Liver (tissue), 8 donors: ENCODE measurements at regions not wholly inside any gene's neighbourhood (a gene's known extent, or its start where the extent isn't known, plus 50 kb on each side); places are given as distances from the start of the nearest gene placed in this dataset.

Experiments used
- DNase-seq: peaks from one replicate; pipeline ENCODE4 v3.0.0-alpha.2; 2017; ENCODE audit warnings: low spot score
- H3K27ac ChIP-seq, 2 donors: one replicate each; pipeline ENCODE4 v1.7.0; 2013; ENCODE audit warnings: inconsistent platforms in 2 of 2, low read length in 2 of 2, control low read depth in 1 of 2, low read depth in 1 of 2, mild to moderate bottlenecking in 1 of 2
- H3K27me3 ChIP-seq, 4 donors: one replicate each; pipeline versions ENCODE4 v1.6.1 to v1.7.0; 2013; ENCODE audit warnings: low read length in 3 of 4, inconsistent platforms in 1 of 4, mild to moderate bottlenecking in 1 of 4, moderate library complexity in 1 of 4; ENCODE audit not compliant: control insufficient read depth in 4 of 4, insufficient read depth in 4 of 4
- H3K36me3 ChIP-seq, 4 donors: one replicate each; pipeline versions ENCODE4 v1.6.1 to v1.7.0; 2013; ENCODE audit warnings: low read length in 3 of 4, mild to moderate bottlenecking in 3 of 4, low read depth in 1 of 4, moderate library complexity in 1 of 4; ENCODE audit not compliant: control insufficient read depth in 4 of 4, insufficient read depth in 3 of 4
- H3K4me1 ChIP-seq, 4 donors: one replicate each; pipeline versions ENCODE4 v1.6.1 to v1.7.0; 2013; ENCODE audit warnings: low read length in 3 of 4, mild to moderate bottlenecking in 3 of 4, moderate library complexity in 1 of 4; ENCODE audit not compliant: control insufficient read depth in 4 of 4, insufficient read depth in 4 of 4
- H3K4me3 ChIP-seq, 3 donors: one replicate each; pipeline versions ENCODE4 v1.6.1 to v1.7.0; 2013; ENCODE audit warnings: low read length in 3 of 3, control low read depth in 1 of 3, low read depth in 1 of 3, mild to moderate bottlenecking in 1 of 3
- H3K9ac ChIP-seq, 2 donors: one replicate each; pipeline ENCODE4 v1.7.0; 2013; ENCODE audit warnings: low read length in 2 of 2, mild to moderate bottlenecking in 2 of 2, moderate library complexity in 2 of 2, control low read depth in 1 of 2, low read depth in 1 of 2
- H3K9me3 ChIP-seq, 4 donors: one replicate each; pipeline versions ENCODE4 v1.6.1 to v1.7.0; 2013; ENCODE audit warnings: low read length in 3 of 4; ENCODE audit not compliant: control insufficient read depth in 4 of 4
- EGR1 ChIP-seq, 2 donors: IDR thresholded peaks; 2 replicates each; pipeline ENCODE4 v1.6.1; 2016 to 2018; ENCODE audit warnings: antibody characterized with exemption in 2 of 2, low read depth in 2 of 2
- GABPA ChIP-seq, 2 donors: IDR thresholded peaks in 1 of 2; conservative IDR thresholded peaks in 1 of 2; 2 replicates each; pipeline ENCODE4 v1.6.1; 2016; ENCODE audit warnings: antibody characterized with exemption in 2 of 2, mild to moderate bottlenecking in 1 of 2, moderate library complexity in 1 of 2
- HNF4A ChIP-seq, 2 donors: conservative IDR thresholded peaks; 2 replicates each; pipeline ENCODE4 v1.6.1; 2016; ENCODE audit warnings: antibody characterized with exemption in 2 of 2, mild to moderate bottlenecking in 2 of 2
- HNF4G ChIP-seq: IDR thresholded peaks from 2 replicates; pipeline ENCODE4 v1.6.1; 2016; ENCODE audit warnings: antibody characterized with exemption
- JUND ChIP-seq, 2 donors: IDR thresholded peaks; 2 replicates each; pipeline ENCODE4 v1.6.1; 2016; ENCODE audit warnings: antibody characterized with exemption in 2 of 2
- NR2F2 ChIP-seq: IDR thresholded peaks from 2 replicates; pipeline ENCODE4 v1.6.1; 2016; ENCODE audit warnings: antibody characterized with exemption
- RAD21 ChIP-seq, 2 donors: IDR thresholded peaks; 2 replicates each; pipeline ENCODE4 v1.6.1; 2016; ENCODE audit warnings: antibody characterized with exemption in 2 of 2, mild to moderate bottlenecking in 2 of 2
- RXRA ChIP-seq, 2 donors: IDR thresholded peaks; 2 replicates each; pipeline ENCODE4 v1.6.1; 2017 to 2018; ENCODE audit warnings: antibody characterized with exemption in 2 of 2, mild to moderate bottlenecking in 1 of 2
- SP1 ChIP-seq: IDR thresholded peaks from 2 replicates; pipeline ENCODE4 v1.6.1; 2018; ENCODE audit warnings: antibody characterized with exemption, mild to moderate bottlenecking
- WGBS: extraction: QIAGEN DNeasy Blood & Tissue Kit; methylation state at CpG from one replicate; pipeline ENCODE4 v1.1.7; 2013; 5-methylcytosine and 5-hydroxymethylcytosine counted together
- TF ChIP-seq, protein P1 (sequence below): IDR thresholded peaks from 2 replicates; pipeline ENCODE4 v1.6.1; 2016; ENCODE audit warnings: antibody characterized with exemption
- TF ChIP-seq, protein P2 (sequence below): IDR thresholded peaks from 2 replicates; pipeline ENCODE4 v1.6.1; 2016; ENCODE audit warnings: antibody characterized with exemption
- TF ChIP-seq, protein P3 (sequence below): IDR thresholded peaks from 2 replicates; pipeline ENCODE4 v1.6.1; 2016; ENCODE audit warnings: antibody characterized with exemption, mild to moderate bottlenecking
- TF ChIP-seq, protein P4 (sequence below): fragments of 150-350 bp; IDR thresholded peaks from 2 replicates; pipeline ENCODE4 v1.5.1; 2017; ENCODE audit warnings: improper control_type of control experiment, low read depth, low read length; ENCODE audit not compliant: missing input control
- TF ChIP-seq, protein P5 (sequence below): IDR thresholded peaks from 2 replicates; pipeline ENCODE4 v1.6.1; 2016; ENCODE audit warnings: antibody characterized with exemption
- donor health status: healthy.
- donor health status: healthy.
- donor health status: healthy.
- donor health status: healthy.
- donor health status: healthy.

DNA sequence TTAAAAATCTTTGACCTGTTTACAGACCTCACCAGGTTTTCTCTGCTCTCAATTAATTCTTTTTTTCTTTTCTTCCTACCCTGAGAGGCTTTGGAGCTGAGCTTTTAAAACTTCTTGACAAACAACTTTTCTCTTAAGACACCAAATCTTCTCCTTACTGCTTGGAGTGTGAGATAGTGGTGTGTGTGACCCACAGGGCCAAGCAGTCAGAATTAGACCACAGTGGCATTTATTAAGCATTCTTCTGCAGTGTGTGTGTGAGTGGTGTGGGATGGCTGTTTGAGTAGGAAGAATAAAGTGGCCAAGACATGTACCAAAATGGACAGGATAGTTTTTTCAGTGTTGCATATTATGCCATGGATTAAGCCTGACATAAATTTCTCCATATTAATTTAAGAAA lies 665.1 kb downstream of the RAPGEF2 start:
- Histone ChIP-seq H3K9ac (no peak overlapping the region), H3K4me3 (no peak overlapping the region), H3K27ac (no peak overlapping the region), H3K27me3 (peaks cover 0 to 3% (median 0%) of the 10 kb centered on the region in 4 donors), H3K4me1 (no peaks in the 10 kb centered on the region), H3K9me3 (peaks cover 0 to 2% (median 0%) of the 10 kb centered on the region in 4 donors), H3K36me3 (no peaks in the 10 kb centered on the region)
- TF ChIP-seq JUND (IDR thresholded peaks at IDR 0.05) (no peak), HNF4G (no peak), EGR1 (IDR thresholded peaks at IDR 0.05; ENCODE audit: low read depth in 2 of 2) (no peak), NR2F2 (no peak), HNF4A (conservative IDR thresholded peaks at IDR 0.05) (no peak), RXRA (IDR thresholded peaks at IDR 0.05) (no peak)
- TF ChIP-seq, protein P1, sequence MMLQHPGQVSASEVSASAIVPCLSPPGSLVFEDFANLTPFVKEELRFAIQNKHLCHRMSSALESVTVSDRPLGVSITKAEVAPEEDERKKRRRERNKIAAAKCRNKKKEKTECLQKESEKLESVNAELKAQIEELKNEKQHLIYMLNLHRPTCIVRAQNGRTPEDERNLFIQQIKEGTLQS: no peak
- TF ChIP-seq, protein P2, sequence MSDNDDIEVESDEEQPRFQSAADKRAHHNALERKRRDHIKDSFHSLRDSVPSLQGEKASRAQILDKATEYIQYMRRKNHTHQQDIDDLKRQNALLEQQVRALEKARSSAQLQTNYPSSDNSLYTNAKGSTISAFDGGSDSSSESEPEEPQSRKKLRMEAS: no peak
- TF ChIP-seq, protein P3, sequence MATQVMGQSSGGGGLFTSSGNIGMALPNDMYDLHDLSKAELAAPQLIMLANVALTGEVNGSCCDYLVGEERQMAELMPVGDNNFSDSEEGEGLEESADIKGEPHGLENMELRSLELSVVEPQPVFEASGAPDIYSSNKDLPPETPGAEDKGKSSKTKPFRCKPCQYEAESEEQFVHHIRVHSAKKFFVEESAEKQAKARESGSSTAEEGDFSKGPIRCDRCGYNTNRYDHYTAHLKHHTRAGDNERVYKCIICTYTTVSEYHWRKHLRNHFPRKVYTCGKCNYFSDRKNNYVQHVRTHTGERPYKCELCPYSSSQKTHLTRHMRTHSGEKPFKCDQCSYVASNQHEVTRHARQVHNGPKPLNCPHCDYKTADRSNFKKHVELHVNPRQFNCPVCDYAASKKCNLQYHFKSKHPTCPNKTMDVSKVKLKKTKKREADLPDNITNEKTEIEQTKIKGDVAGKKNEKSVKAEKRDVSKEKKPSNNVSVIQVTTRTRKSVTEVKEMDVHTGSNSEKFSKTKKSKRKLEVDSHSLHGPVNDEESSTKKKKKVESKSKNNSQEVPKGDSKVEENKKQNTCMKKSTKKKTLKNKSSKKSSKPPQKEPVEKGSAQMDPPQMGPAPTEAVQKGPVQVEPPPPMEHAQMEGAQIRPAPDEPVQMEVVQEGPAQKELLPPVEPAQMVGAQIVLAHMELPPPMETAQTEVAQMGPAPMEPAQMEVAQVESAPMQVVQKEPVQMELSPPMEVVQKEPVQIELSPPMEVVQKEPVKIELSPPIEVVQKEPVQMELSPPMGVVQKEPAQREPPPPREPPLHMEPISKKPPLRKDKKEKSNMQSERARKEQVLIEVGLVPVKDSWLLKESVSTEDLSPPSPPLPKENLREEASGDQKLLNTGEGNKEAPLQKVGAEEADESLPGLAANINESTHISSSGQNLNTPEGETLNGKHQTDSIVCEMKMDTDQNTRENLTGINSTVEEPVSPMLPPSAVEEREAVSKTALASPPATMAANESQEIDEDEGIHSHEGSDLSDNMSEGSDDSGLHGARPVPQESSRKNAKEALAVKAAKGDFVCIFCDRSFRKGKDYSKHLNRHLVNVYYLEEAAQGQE: no peak
- TF ChIP-seq, protein P4, sequence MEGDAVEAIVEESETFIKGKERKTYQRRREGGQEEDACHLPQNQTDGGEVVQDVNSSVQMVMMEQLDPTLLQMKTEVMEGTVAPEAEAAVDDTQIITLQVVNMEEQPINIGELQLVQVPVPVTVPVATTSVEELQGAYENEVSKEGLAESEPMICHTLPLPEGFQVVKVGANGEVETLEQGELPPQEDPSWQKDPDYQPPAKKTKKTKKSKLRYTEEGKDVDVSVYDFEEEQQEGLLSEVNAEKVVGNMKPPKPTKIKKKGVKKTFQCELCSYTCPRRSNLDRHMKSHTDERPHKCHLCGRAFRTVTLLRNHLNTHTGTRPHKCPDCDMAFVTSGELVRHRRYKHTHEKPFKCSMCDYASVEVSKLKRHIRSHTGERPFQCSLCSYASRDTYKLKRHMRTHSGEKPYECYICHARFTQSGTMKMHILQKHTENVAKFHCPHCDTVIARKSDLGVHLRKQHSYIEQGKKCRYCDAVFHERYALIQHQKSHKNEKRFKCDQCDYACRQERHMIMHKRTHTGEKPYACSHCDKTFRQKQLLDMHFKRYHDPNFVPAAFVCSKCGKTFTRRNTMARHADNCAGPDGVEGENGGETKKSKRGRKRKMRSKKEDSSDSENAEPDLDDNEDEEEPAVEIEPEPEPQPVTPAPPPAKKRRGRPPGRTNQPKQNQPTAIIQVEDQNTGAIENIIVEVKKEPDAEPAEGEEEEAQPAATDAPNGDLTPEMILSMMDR: no peak
- DNase-seq: no peak

DNA sequence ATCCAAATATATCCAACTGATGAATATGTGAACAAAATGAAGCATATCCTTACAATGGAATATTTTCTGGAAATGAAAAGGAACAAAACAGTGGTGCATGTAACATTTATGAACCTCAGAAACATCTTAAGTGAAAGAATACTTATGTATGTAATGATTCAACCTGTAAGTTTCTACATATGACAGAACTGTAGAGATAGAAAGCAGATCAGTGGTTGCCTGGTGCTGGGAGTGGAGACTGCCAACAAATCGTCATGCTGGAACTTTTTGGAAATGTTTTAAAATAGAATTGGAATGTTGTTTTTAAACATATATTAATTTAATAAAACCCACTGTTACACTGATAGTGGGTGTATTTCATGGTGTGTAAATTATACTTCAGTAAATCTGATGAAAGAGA lies 667.5 kb downstream of the RAPGEF2 start:
- TF ChIP-seq, protein P2: no peak
- no peak for TF ChIP-seq JUND (IDR thresholded peaks at IDR 0.05)
- no peak for TF ChIP-seq NR2F2
- TF ChIP-seq RAD21 (IDR thresholded peaks at IDR 0.05): no peak
- H3K27me3 ChIP-seq: peaks cover 0 to 3% (median 0%) of the 10 kb centered on the region in 4 donors
- no peaks in the 10 kb centered on the region for H3K4me1 ChIP-seq
- H3K27ac ChIP-seq: no peak overlapping the region
- no peaks in the 10 kb centered on the region for H3K36me3 ChIP-seq
- 47% methylated on average over 1 of the region's 1 CpG for WGBS
- no peak overlapping the region for H3K9ac ChIP-seq
- no peak overlapping the region for H3K4me3 ChIP-seq
- H3K9me3 ChIP-seq: peaks cover 0 to 2% (median 0%) of the 10 kb centered on the region in 4 donors
- no peak for DNase-seq

DNA sequence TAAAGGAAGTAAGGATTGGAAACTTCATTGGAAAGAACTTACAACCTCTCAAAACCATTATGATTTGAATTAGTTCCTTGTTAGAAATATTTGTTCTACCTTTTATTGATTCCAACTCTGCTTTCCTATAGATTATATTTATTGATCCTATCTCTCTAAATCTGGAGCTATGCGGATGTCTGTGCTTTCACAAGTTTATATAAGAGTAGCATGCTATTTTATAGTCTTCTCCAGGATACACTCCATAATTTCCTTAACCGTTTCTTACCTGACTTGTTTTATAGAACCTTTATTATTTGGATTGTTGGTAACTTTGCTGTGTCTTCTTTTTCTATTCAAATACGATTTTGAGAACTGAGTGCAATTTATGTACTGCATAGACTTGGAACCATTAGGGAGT lies 668.1 kb downstream of the RAPGEF2 start:
- Histone ChIP-seq H3K9ac (no peak overlapping the region), H3K4me1 (no peaks in the 10 kb centered on the region), H3K9me3 (peaks cover 0 to 2% (median 0%) of the 10 kb centered on the region in 4 donors), H3K36me3 (no peaks in the 10 kb centered on the region), H3K4me3 (no peak overlapping the region), H3K27ac (no peak overlapping the region), H3K27me3 (peaks cover 0 to 3% (median 0%) of the 10 kb centered on the region in 4 donors)
- no peak for DNase-seq
- 47% methylated on average over 3 of the region's 3 CpGs for WGBS
- TF ChIP-seq, protein P4: no peak
- TF ChIP-seq SP1: no peak
- no peak for TF ChIP-seq RAD21 (IDR thresholded peaks at IDR 0.05)
- no peak for TF ChIP-seq GABPA (IDR thresholded peaks at IDR 0.05 in 1 of 2, conservative IDR thresholded peaks at IDR 0.05 in 1 of 2)
- TF ChIP-seq, protein P5, sequence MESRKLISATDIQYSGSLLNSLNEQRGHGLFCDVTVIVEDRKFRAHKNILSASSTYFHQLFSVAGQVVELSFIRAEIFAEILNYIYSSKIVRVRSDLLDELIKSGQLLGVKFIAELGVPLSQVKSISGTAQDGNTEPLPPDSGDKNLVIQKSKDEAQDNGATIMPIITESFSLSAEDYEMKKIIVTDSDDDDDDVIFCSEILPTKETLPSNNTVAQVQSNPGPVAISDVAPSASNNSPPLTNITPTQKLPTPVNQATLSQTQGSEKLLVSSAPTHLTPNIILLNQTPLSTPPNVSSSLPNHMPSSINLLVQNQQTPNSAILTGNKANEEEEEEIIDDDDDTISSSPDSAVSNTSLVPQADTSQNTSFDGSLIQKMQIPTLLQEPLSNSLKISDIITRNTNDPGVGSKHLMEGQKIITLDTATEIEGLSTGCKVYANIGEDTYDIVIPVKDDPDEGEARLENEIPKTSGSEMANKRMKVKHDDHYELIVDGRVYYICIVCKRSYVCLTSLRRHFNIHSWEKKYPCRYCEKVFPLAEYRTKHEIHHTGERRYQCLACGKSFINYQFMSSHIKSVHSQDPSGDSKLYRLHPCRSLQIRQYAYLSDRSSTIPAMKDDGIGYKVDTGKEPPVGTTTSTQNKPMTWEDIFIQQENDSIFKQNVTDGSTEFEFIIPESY: no peak
